ENCODE measurements at regions not wholly inside any gene's neighbourhood (a gene's known extent, or its start where the extent isn't known, plus 50 kb on each side); places are given as distances from the start of the nearest gene placed in this dataset.
"Not testable (repeated sequence)": the region's sequence is repeated elsewhere in the genome, so short reads cannot be mapped to it uniquely, and the experiment has no call there.

- Histone ChIP-seq H3K27me3 (no peaks in the 10 kb centered on the region), H3K4me1 (peaks cover 0 to 17% (median 0%) of the 10 kb centered on the region in 3 donors), H3K36me3 (no peaks in the 10 kb centered on the region), H3K27ac (no peak overlapping the region), H3K9me3 (no peaks in the 10 kb centered on the region), H3K4me3 (no peak overlapping the region)
- no peak for ATAC-seq
- WGBS, 2 donors (ENCODE audit: low coverage in 1 of 2) = 37% methylated on average over 6 of the region's 6 CpGs; no CpG with 5 or more reads in 1 of the 2 donors
- TF ChIP-seq CTCF (IDR thresholded peaks at IDR 0.05) (no peak), POLR2A (IDR thresholded peaks at IDR 0.05) (no peak), EP300 (IDR thresholded peaks at IDR 0.05) (no peak), POLR2AphosphoS5 (IDR thresholded peaks at IDR 0.05) (no peak)
Measured at GRCh38 chr6:168848797-168849196, 404.8 kb downstream of the THBS2 start.

GRCh38 chr6:168844821-168845609, 404.0 kb downstream of the SMOC2 start:
- ATAC-seq = no peak
- H3K36me3 ChIP-seq = no peaks in the 10 kb centered on the region
- TF ChIP-seq POLR2AphosphoS5 (IDR thresholded peaks at IDR 0.05) (no peak), CTCF (IDR thresholded peaks at IDR 0.05) (no peak)
- H3K4me3 ChIP-seq = no peak overlapping the region
- no peak overlapping the region for H3K27ac ChIP-seq
- WGBS, 2 donors (ENCODE audit: low coverage in 1 of 2) = 80 to 87% methylated on average over 14 of the region's 20 CpGs
- H3K9me3 ChIP-seq = no peaks in the 10 kb centered on the region
- H3K27me3 ChIP-seq = no peaks in the 10 kb centered on the region
- no peaks in the 10 kb centered on the region for H3K4me1 ChIP-seq

GRCh38 chr6:168842632-168843212, 401.7 kb downstream of the SMOC2 start:
- not testable (repeated sequence) for H3K9me3 ChIP-seq, H3K27ac ChIP-seq, H3K4me3 ChIP-seq, H3K36me3 ChIP-seq, H3K27me3 ChIP-seq, H3K4me1 ChIP-seq, ATAC-seq
- WGBS, 2 donors (ENCODE audit: low coverage in 1 of 2) = no CpG with 5 or more reads among the region's 31 CpGs

GRCh38 chr6:168841609-168842278, 400.8 kb downstream of the SMOC2 start:
- H3K27me3 ChIP-seq = no peaks in the 10 kb centered on the region
- 54 to 75% methylated on average over 3 to 10 of the region's 15 CpGs for WGBS, 2 donors (ENCODE audit: low coverage in 1 of 2)
- no peak for ATAC-seq
- no peaks in the 10 kb centered on the region for H3K9me3 ChIP-seq
- H3K4me1 ChIP-seq = no peaks in the 10 kb centered on the region
- no peak overlapping the region for H3K27ac ChIP-seq
- H3K4me3 ChIP-seq = no peak overlapping the region
- TF ChIP-seq CTCF (IDR thresholded peaks at IDR 0.05) (no peak), POLR2AphosphoS5 (IDR thresholded peaks at IDR 0.05) (no peak), POLR2A (IDR thresholded peaks at IDR 0.05) (no peak), EP300 (IDR thresholded peaks at IDR 0.05) (no peak)
- no peaks in the 10 kb centered on the region for H3K36me3 ChIP-seq

- not testable (repeated sequence) for H3K27ac ChIP-seq, H3K27me3 ChIP-seq, H3K4me3 ChIP-seq, H3K36me3 ChIP-seq, H3K9me3 ChIP-seq, ATAC-seq, H3K4me1 ChIP-seq
- WGBS, 2 donors (ENCODE audit: low coverage in 1 of 2) = 67% methylated on average over 40 of the region's 40 CpGs; no CpG with 5 or more reads in 1 of the 2 donors
Measured at GRCh38 chr6:168840932-168841331, 399.9 kb downstream of the SMOC2 start.

GRCh38 chr6:168840299-168840698, 399.3 kb downstream of the SMOC2 start:
- H3K4me1 ChIP-seq, H3K9me3 ChIP-seq, H3K27me3 ChIP-seq, H3K36me3 ChIP-seq, H3K4me3 ChIP-seq, H3K27ac ChIP-seq, ATAC-seq: not testable (repeated sequence)
- WGBS, 2 donors (ENCODE audit: low coverage in 1 of 2) = 30% methylated on average over 2 of the region's 25 CpGs; no CpG with 5 or more reads in 1 of the 2 donors

Measured in gastroesophageal sphincter (tissue), 4 donors.